Right lobe of liver (tissue), 6 donors: ENCODE measurements at regions not wholly inside any gene's neighbourhood (a gene's known extent, or its start where the extent isn't known, plus 50 kb on each side); places are given as distances from the start of the nearest gene placed in this dataset.

ENCODE experiments used
- ATAC-seq, 4 donors: fragments of 200-7000 bp; cut with Tn5 transposase; one replicate each; pipeline ENCODE4 v1.9.1; 2020; ENCODE audit warnings: mild to moderate bottlenecking in 4 of 4, moderate library complexity in 4 of 4
- DNase-seq, 3 donors: peaks; one replicate each; pipeline ENCODE4 v3.0.0-alpha.2; 2020
- H3K27ac ChIP-seq, 3 donors: fragments of 200-600 bp; one replicate each; pipeline ENCODE4 v1.8.0; 2022
- H3K27me3 ChIP-seq, 2 donors: fragments of 200-600 bp; one replicate each; pipeline ENCODE4 v1.8.0; 2022
- H3K36me3 ChIP-seq, 4 donors: fragments of 200-600 bp; sonication (generic) in 1 of 4; one replicate each; pipeline versions ENCODE4 v1.5.1 to v1.8.0; 2017 to 2022; ENCODE audit warnings: control low read depth in 1 of 4
- H3K4me1 ChIP-seq, 4 donors: fragments of 200-600 bp; sonication (generic) in 1 of 4; one replicate each; pipeline versions ENCODE4 v1.5.1 to v1.8.0; 2017 to 2022; ENCODE audit warnings: control low read depth in 1 of 4
- H3K4me3 ChIP-seq, 3 donors: fragments of 200-600 bp; one replicate each; pipeline ENCODE4 v1.8.0; 2022
- H3K9me3 ChIP-seq, 4 donors: fragments of 200-600 bp; sonication (generic) in 1 of 4; one replicate each; pipeline versions ENCODE4 v1.5.1 to v1.8.0; 2017 to 2022; ENCODE audit warnings: control low read depth in 1 of 4
- CTCF ChIP-seq, 4 donors: fragments of 200-600 bp in 3 of 4; fragments of 450-650 bp in 1 of 4; IDR thresholded peaks; one replicate each; pipeline versions ENCODE4 v1.5.1 to v1.8.0; 2016 to 2022; ENCODE audit warnings: antibody characterized with exemption in 4 of 4, mild to moderate bottlenecking in 2 of 4
- POLR2A ChIP-seq: fragments of 450-650 bp; IDR thresholded peaks from one replicate; pipeline ENCODE4 v1.6.1; 2017; ENCODE audit warnings: antibody characterized with exemption, mild to moderate bottlenecking
- WGBS: methylation state at CpG from one replicate; pipeline ENCODE4 v1.1.6; 2018; ENCODE audit warnings: low coverage, low lambda C conversion rate; ENCODE audit not compliant: insufficient coverage; ENCODE audit errors: missing lambda C conversion rate; 5-methylcytosine and 5-hydroxymethylcytosine counted together
- intact Hi-C, 2 donors: fragments of 100-400 bp; cut with DNase I; formaldehyde crosslinking; loops; one replicate each; pipeline versions ENCODE4 v1.11.2 to v1.14.1; 2022
- donor health status: DM: no; HTN: yes; CAD: no.
- donor health status: DM: no; HTN: no; CAD: no.
- donor health status: DM: no; HTN: no; CAD: no.
- donor health status: DM: no; HTN: yes; CAD: no.
- donor health status: DM: no; HTN: yes; CAD: no.

GRCh38 chr7:46034056-46034768, 113.1 kb upstream of the IGFBP3 start:
- Histone ChIP-seq H3K4me3 (no peak overlapping the region), H3K36me3 (no peaks in the 10 kb centered on the region), H3K4me1 (no peaks in the 10 kb centered on the region), H3K27me3 (no peaks in the 10 kb centered on the region), H3K27ac (no peak overlapping the region), H3K9me3 (no peaks in the 10 kb centered on the region)
- DNase-seq (no peak), ATAC-seq (no peak)
- WGBS, result 28% methylated on average over 5 of the region's 5 CpGs
- TF ChIP-seq CTCF (IDR thresholded peaks at IDR 0.05) (no peak), POLR2A (no peak)
- intact Hi-C loops, result no loop called here

- no peak overlapping the region for H3K27ac ChIP-seq
- TF ChIP-seq POLR2A (no peak), CTCF (IDR thresholded peaks at IDR 0.05) (no peak)
- no peaks in the 10 kb centered on the region for H3K36me3 ChIP-seq
- intact Hi-C loops, result no loop called here
- DNase-seq (no peak), ATAC-seq (no peak)
- H3K4me3 ChIP-seq, result no peak overlapping the region
- H3K27me3 ChIP-seq, result no peaks in the 10 kb centered on the region
- no peaks in the 10 kb centered on the region for H3K4me1 ChIP-seq
- H3K9me3 ChIP-seq, result no peaks in the 10 kb centered on the region
- WGBS, result 100% methylated on average over 2 of the region's 6 CpGs
Observed at GRCh38 chr7:46033592-46033991, 112.5 kb upstream of the IGFBP3 start.

GRCh38 chr7:46032942-46033341, 111.9 kb upstream of the IGFBP3 start:
- Histone ChIP-seq H3K4me3 (no peak overlapping the region), H3K27me3 (no peaks in the 10 kb centered on the region), H3K36me3 (no peaks in the 10 kb centered on the region), H3K27ac (no peak overlapping the region), H3K9me3 (no peaks in the 10 kb centered on the region), H3K4me1 (no peaks in the 10 kb centered on the region)
- intact Hi-C loops, result no loop called here
- DNase-seq (no peak), ATAC-seq (no peak)
- TF ChIP-seq CTCF (IDR thresholded peaks at IDR 0.05) (no peak), POLR2A (no peak)
- WGBS, result 95% methylated on average over 2 of the region's 2 CpGs

- intact Hi-C loops, result no loop called here
Observed at GRCh38 chr7:46032353-46032752, 111.3 kb upstream of the IGFBP3 start.

More at GRCh38 chr7:46032353-46032752, 111.3 kb upstream of the IGFBP3 start:
- Histone ChIP-seq H3K9me3 (no peaks in the 10 kb centered on the region), H3K4me1 (no peaks in the 10 kb centered on the region), H3K36me3 (no peaks in the 10 kb centered on the region), H3K27me3 (no peaks in the 10 kb centered on the region), H3K27ac (no peak overlapping the region), H3K4me3 (no peak overlapping the region)
- no peak for ATAC-seq
- TF ChIP-seq CTCF (IDR thresholded peaks at IDR 0.05) (no peak), POLR2A (no peak)
- DNase-seq, result no peak
- 72% methylated on average over 6 of the region's 6 CpGs for WGBS
